HUES64 (cell line): ENCODE measurements at regions not wholly inside any gene's neighbourhood (a gene's known extent, or its start where the extent isn't known, plus 50 kb on each side); places are given as distances from the start of the nearest gene placed in this dataset.

Experiments used
- H3K27ac ChIP-seq: 2 replicates; pipeline ENCODE4 v1.7.0; 2013; ENCODE audit warnings: low read depth, low read length, inconsistent platforms
- H3K27me3 ChIP-seq: 2 replicates; pipeline ENCODE4 v1.6.1; 2013; ENCODE audit warnings: mild to moderate bottlenecking, low read length; ENCODE audit not compliant: insufficient read depth
- H3K36me3 ChIP-seq: 2 replicates; pipeline ENCODE4 v1.6.1; 2013; ENCODE audit warnings: mild to moderate bottlenecking, low read length; ENCODE audit not compliant: insufficient read depth
- H3K4me1 ChIP-seq: 2 replicates; pipeline ENCODE4 v1.6.1; 2013; ENCODE audit warnings: mild to moderate bottlenecking, low read length, moderate library complexity; ENCODE audit not compliant: insufficient read depth
- H3K4me3 ChIP-seq: 2 replicates; pipeline ENCODE4 v1.5.1; 2013; ENCODE audit warnings: mild to moderate bottlenecking, low read length, moderate library complexity
- H3K9ac ChIP-seq: 2 replicates; pipeline ENCODE4 v1.6.1; 2013; ENCODE audit warnings: mild to moderate bottlenecking, low read depth, low read length
- H3K9me3 ChIP-seq: 2 replicates; pipeline ENCODE4 v1.6.1; 2013; ENCODE audit warnings: low read depth, low read length; ENCODE audit not compliant: insufficient read depth
- WGBS: fragments of 150-250, 120-280 bp; methylation state at CpG from one replicate; pipeline ENCODE4 v1.1.7; 2013; ENCODE audit warnings: missing lambda C conversion rate; 5-methylcytosine and 5-hydroxymethylcytosine counted together

DNA sequence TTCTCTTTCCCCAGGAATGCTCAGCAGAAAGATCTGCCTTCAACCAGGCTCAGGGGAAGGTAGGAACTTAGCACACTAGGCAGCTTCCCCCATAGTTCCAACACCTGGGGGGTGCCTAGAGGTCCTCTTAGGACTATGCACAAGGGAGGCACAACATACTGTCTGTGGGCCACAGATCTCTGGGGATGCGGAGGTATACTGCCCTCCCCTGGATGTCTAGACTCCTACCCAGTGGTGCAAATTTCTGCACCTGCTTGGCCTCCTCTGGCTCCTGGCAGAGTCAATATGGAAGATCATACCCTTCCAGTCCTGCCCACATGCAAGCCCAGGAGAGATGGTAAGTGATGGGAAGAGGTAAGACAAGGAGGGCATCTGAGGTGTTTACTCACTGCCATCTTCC is 247.5 kb upstream of the DAPK1 start:
- WGBS: 85% methylated on average over 1 of the region's 1 CpG
- Histone ChIP-seq H3K4me3 (no peak overlapping the region), H3K9me3 (no peaks in the 10 kb centered on the region), H3K4me1 (no peaks in the 10 kb centered on the region), H3K9ac (no peak overlapping the region), H3K36me3 (no peaks in the 10 kb centered on the region), H3K27ac (no peak overlapping the region), H3K27me3 (no peaks in the 10 kb centered on the region)

DNA sequence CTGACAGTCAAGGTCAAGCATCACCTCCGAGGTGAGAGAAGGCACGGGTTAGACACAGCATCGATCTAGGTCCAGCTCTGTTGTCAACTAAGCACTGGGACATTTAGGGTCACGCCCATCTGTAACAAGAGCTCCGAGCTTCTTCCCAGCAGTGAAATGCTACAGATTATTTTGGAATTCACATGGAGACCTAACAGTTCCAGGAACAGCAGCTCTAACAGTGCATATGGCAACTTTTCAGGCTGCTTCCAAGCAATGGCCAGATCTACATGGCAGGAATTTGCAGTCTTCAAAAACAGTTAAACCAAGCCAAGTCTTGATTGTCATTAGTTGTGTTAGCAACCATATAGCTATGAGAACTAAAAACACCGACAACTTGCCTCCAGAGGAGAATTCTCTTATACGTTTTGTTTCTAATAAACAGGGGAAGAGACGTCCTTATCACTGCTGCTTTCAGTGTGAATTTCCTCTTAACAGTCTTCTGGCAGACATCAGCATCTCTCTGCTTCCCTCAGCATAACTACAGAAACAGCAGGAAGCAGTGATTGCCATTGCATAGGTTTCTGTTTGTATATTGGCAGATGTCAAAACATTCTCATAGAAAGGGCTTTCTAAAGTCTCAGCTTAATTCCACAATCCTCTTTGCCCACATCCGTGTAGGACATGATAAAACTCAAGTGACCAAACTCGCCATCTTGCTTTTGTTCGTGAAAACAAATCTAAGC is 242.1 kb upstream of the DAPK1 start:
- Histone ChIP-seq H3K4me1 (no peaks in the 10 kb centered on the region), H3K9ac (no peak overlapping the region), H3K4me3 (no peak overlapping the region), H3K9me3 (no peaks in the 10 kb centered on the region), H3K27me3 (no peaks in the 10 kb centered on the region), H3K27ac (no peak overlapping the region), H3K36me3 (no peaks in the 10 kb centered on the region)
- 87% methylated on average over 11 of the region's 11 CpGs for WGBS

GRCh38 chr9:87256973-87257372 is 240.7 kb upstream of the DAPK1 start:
- H3K27me3 ChIP-seq: no peaks in the 10 kb centered on the region
- no peaks in the 10 kb centered on the region for H3K36me3 ChIP-seq
- no peak overlapping the region for H3K4me3 ChIP-seq
- H3K9me3 ChIP-seq: no peaks in the 10 kb centered on the region
- H3K4me1 ChIP-seq: no peaks in the 10 kb centered on the region
- H3K27ac ChIP-seq: no peak overlapping the region
- no peak overlapping the region for H3K9ac ChIP-seq

DNA sequence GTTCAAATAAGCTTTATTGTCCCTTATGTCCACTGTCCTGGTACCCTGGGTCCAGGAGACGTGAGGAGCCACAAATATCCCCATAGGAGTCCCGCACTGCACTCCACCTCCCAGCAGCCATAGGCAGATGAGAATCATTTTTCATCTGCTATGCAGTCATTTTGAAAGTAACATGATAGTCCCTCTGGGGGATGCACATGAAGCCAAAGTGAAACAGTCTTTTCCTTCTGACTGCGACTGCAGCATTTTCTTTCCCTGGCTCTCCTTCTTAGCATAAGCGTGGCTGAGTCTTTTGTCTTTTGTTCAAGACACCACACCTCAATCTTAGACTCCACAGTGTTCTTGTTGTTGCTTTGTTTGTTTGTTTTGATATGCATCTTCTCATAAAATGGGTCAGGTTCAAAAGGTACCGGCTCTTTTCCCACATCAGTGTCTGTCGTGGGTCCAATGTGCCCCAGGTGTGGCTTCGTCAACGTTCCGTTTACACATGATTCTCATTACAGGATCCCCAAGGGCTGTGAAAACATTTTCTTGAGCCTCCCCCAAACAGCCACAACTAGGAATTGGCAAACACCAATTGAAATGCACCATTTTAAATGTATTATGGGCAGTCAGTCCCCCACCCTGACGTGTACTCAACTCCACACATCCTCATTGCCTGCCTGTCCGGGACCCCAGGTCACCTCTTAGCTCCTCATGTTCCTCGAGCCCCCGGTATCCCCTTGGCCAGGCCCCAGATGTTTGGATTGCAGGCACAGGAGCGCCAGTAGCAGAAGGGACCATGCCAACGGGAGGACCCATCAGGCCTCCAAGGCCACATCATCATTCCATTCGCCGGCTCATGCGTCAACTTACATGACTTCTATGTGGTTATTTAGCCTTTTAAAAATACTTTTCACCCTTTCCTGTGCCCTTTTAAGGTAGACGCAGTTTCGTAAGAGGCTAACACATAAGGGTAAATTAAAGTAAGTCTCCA is 237.8 kb upstream of the DAPK1 start:
- H3K27me3 ChIP-seq: no peaks in the 10 kb centered on the region
- H3K4me3 ChIP-seq: no peak overlapping the region
- no peak overlapping the region for H3K9ac ChIP-seq
- no peaks in the 10 kb centered on the region for H3K9me3 ChIP-seq
- H3K36me3 ChIP-seq: no peaks in the 10 kb centered on the region
- 86% methylated on average over 20 of the region's 20 CpGs for WGBS
- no peaks in the 10 kb centered on the region for H3K4me1 ChIP-seq
- no peak overlapping the region for H3K27ac ChIP-seq

GRCh38 chr9:87263291-87263690 is 234.4 kb upstream of the DAPK1 start:
- no peaks in the 10 kb centered on the region for H3K4me1 ChIP-seq
- no peak overlapping the region for H3K9ac ChIP-seq
- 53% methylated on average over 9 of the region's 9 CpGs for WGBS

DNA sequence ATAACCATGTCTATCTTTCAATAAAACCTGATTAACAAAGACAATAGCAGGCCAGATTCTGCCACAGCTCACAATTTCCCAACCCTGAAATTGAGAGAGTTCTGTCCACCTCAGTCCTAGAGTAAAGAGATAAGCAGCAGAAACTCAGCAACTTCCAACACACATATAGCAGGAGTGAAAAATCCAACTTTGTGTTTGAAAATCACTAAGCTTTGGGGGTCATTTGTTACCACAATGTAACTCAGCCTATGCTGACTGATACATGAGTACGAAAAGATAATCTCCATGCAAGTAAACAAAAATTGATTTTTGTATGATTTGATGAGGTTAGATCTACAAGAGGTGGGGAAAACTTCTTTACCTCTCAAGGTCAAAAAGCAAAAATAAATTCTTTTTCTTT is 231.0 kb upstream of the DAPK1 start:
- Histone ChIP-seq H3K9ac (no peak overlapping the region), H3K4me3 (no peak overlapping the region), H3K9me3 (no peaks in the 10 kb centered on the region), H3K27me3 (no peaks in the 10 kb centered on the region), H3K36me3 (no peaks in the 10 kb centered on the region), H3K4me1 (no peaks in the 10 kb centered on the region), H3K27ac (no peak overlapping the region)
- 100% methylated on average over 1 of the region's 1 CpG for WGBS

More at GRCh38 chr9:87263291-87263690, 234.4 kb upstream of the DAPK1 start:
- Histone ChIP-seq H3K36me3 (no peaks in the 10 kb centered on the region), H3K9me3 (no peaks in the 10 kb centered on the region), H3K27me3 (no peaks in the 10 kb centered on the region), H3K27ac (no peak overlapping the region), H3K4me3 (no peak overlapping the region)

- no peaks in the 10 kb centered on the region for H3K4me1 ChIP-seq
- H3K4me3 ChIP-seq: no peak overlapping the region
- H3K36me3 ChIP-seq: no peaks in the 10 kb centered on the region
- H3K9me3 ChIP-seq: no peaks in the 10 kb centered on the region
- WGBS: 94% methylated on average over 15 of the region's 15 CpGs
- H3K9ac ChIP-seq: no peak overlapping the region
- no peaks in the 10 kb centered on the region for H3K27me3 ChIP-seq
- no peak overlapping the region for H3K27ac ChIP-seq
These were observed 230.2 kb upstream of the DAPK1 start for GRCh38 chr9:87267251-87268070.

GRCh38 chr9:87269296-87270176 is 228.1 kb upstream of the DAPK1 start:
- Histone ChIP-seq H3K9me3 (no peaks in the 10 kb centered on the region), H3K4me3 (no peak overlapping the region), H3K36me3 (no peaks in the 10 kb centered on the region), H3K27me3 (no peaks in the 10 kb centered on the region), H3K4me1 (no peaks in the 10 kb centered on the region), H3K9ac (no peak overlapping the region), H3K27ac (no peak overlapping the region)
- WGBS: no CpG with 5 or more reads among the region's 7 CpGs

GRCh38 chr9:87270221-87270847 is 227.3 kb upstream of the DAPK1 start:
- H3K36me3 ChIP-seq: no peaks in the 10 kb centered on the region
- no peaks in the 10 kb centered on the region for H3K9me3 ChIP-seq
- no peak overlapping the region for H3K9ac ChIP-seq
- no peak overlapping the region for H3K27ac ChIP-seq
- no peaks in the 10 kb centered on the region for H3K4me1 ChIP-seq
- no peak overlapping the region for H3K4me3 ChIP-seq
- no peaks in the 10 kb centered on the region for H3K27me3 ChIP-seq
- WGBS: 87% methylated on average over 16 of the region's 16 CpGs

GRCh38 chr9:87270848-87271234 is 226.8 kb upstream of the DAPK1 start:
- Histone ChIP-seq H3K36me3 (no peaks in the 10 kb centered on the region), H3K9ac (no peak overlapping the region), H3K4me3 (no peak overlapping the region), H3K4me1 (no peaks in the 10 kb centered on the region), H3K9me3 (no peaks in the 10 kb centered on the region), H3K27me3 (no peaks in the 10 kb centered on the region), H3K27ac (no peak overlapping the region)
- 94% methylated on average over 8 of the region's 8 CpGs for WGBS
